HEK293 (cell line): ENCODE measurements at regions not wholly inside any gene's neighbourhood (a gene's known extent, or its start where the extent isn't known, plus 50 kb on each side); places are given as distances from the start of the nearest gene placed in this dataset.
"Not testable (repeated sequence)": the region's sequence is repeated elsewhere in the genome, so short reads cannot be mapped to it uniquely, and the experiment has no call there.

Source experiments
- CTCF ChIA-PET: fragments of 350-600 bp; formaldehyde crosslinking; extraction: SDS; loops from one replicate; lab custom pipeline; 2021; ENCODE audit warnings: antibody characterized with exemption; lab: Yijun Ruan, JAX
- POLR2A ChIA-PET: fragments of 300-600 bp; formaldehyde crosslinking; extraction: SDS; loops from one replicate; lab custom pipeline; 2020; ENCODE audit warnings: antibody characterized with exemption, inconsistent platforms; lab: Yijun Ruan, JAX
- H3K27ac ChIP-seq: fragments of 200-500 bp; sonication (Bioruptor generic); 2 replicates; pipeline ENCODE4 v1.5.1; 2014; ENCODE audit warnings: low read depth, low read length, control low read depth, inconsistent platforms; ENCODE audit errors: extremely low read depth
- H3K36me3 ChIP-seq, 2 experiments: fragments of 200-500 bp in 1 of 2; sonication (Bioruptor generic) in 1 of 2; 1 replicate in 1 of 2; 2 replicates in 1 of 2; pipeline ENCODE4 v1.5.1; 2014 to 2017; ENCODE audit warnings: inconsistent platforms in 2 of 2, low read length in 2 of 2; ENCODE audit not compliant: control insufficient read depth in 2 of 2, insufficient read depth in 1 of 2
- H3K4me1 ChIP-seq: fragments of 200-500 bp; sonication (Bioruptor generic); 2 replicates; pipeline ENCODE4 v1.5.1; 2014; ENCODE audit warnings: mild to moderate bottlenecking, low read length, inconsistent platforms; ENCODE audit not compliant: control insufficient read depth, insufficient read depth
- H3K4me3 ChIP-seq: 2 replicates; pipeline ENCODE4 v1.5.1; 2011; ENCODE audit warnings: low read depth, mild to moderate bottlenecking, control low read depth, low read length, moderate library complexity
- H3K9me3 ChIP-seq: fragments of 200-500 bp; sonication (Bioruptor generic); 2 replicates; pipeline ENCODE4 v1.5.1; 2014; ENCODE audit warnings: low read depth, low read length, inconsistent platforms; ENCODE audit not compliant: control insufficient read depth, insufficient read depth
- INSM2 ChIP-seq: fragments of 450-650 bp; formaldehyde crosslinking; IDR thresholded peaks from 2 replicates; pipeline ENCODE4 v1.5.1; 2016; ENCODE audit warnings: missing biosample characterization, missing genetic modification characterization
- OSR2 ChIP-seq: fragments of 450-650 bp; formaldehyde crosslinking; IDR thresholded peaks from 2 replicates; pipeline ENCODE4 v1.5.1; 2016; ENCODE audit warnings: missing biosample characterization, missing genetic modification characterization
- PATZ1 ChIP-seq: fragments of 450-650 bp; formaldehyde crosslinking; IDR thresholded peaks from 2 replicates; pipeline ENCODE4 v1.5.1; 2016; ENCODE audit warnings: missing biosample characterization, missing genetic modification characterization
- ZFP37 ChIP-seq: fragments of 450-650 bp; formaldehyde crosslinking; IDR thresholded peaks from 2 replicates; pipeline ENCODE4 v1.5.1; 2016; ENCODE audit warnings: missing biosample characterization, missing genetic modification characterization
- ZNF16 ChIP-seq: fragments of 450-650 bp; formaldehyde crosslinking; IDR thresholded peaks from 2 replicates; pipeline ENCODE4 v1.5.1; 2016; ENCODE audit warnings: low read depth, missing biosample characterization, missing genetic modification characterization
- ZNF19 ChIP-seq: fragments of 450-650 bp; formaldehyde crosslinking; IDR thresholded peaks from 2 replicates; pipeline ENCODE4; 2016; ENCODE audit warnings: missing biosample characterization, missing genetic modification characterization, low read depth
- ZNF302 ChIP-seq: fragments of 450-650 bp; formaldehyde crosslinking; IDR thresholded peaks from 2 replicates; pipeline ENCODE4 v1.5.1; 2016; ENCODE audit warnings: missing biosample characterization, missing genetic modification characterization, low read depth
- ZNF449 ChIP-seq: fragments of 450-650 bp; formaldehyde crosslinking; IDR thresholded peaks from 2 replicates; pipeline ENCODE4 v1.5.1; 2017; ENCODE audit warnings: missing biosample characterization, mild to moderate bottlenecking, missing genetic modification characterization, moderate library complexity
- ZNF530 ChIP-seq: fragments of 450-650 bp; formaldehyde crosslinking; IDR thresholded peaks from 2 replicates; pipeline ENCODE4 v1.5.1; 2016; ENCODE audit warnings: low read depth, missing biosample characterization, missing genetic modification characterization
- ZNF544 ChIP-seq: fragments of 450-650 bp; formaldehyde crosslinking; IDR thresholded peaks from 2 replicates; pipeline ENCODE4 v1.5.0; 2017; ENCODE audit warnings: missing biosample characterization, missing genetic modification characterization
- ZNF558 ChIP-seq: fragments of 450-650 bp; formaldehyde crosslinking; IDR thresholded peaks from 2 replicates; pipeline ENCODE4 v1.5.1; 2016; ENCODE audit warnings: missing biosample characterization, missing genetic modification characterization
- ZNF561 ChIP-seq: fragments of 450-650 bp; IDR thresholded peaks from 2 replicates; pipeline ENCODE4 v1.5.1; 2018; ENCODE audit warnings: missing biosample characterization, missing genetic modification characterization, borderline replicate concordance
- ZNF585B ChIP-seq: fragments of 450-650 bp; formaldehyde crosslinking; IDR thresholded peaks from 2 replicates; pipeline ENCODE4 v1.5.1; 2016; ENCODE audit warnings: missing biosample characterization, missing genetic modification characterization
- ZNF645 ChIP-seq: fragments of 450-650 bp; formaldehyde crosslinking; IDR thresholded peaks from 2 replicates; pipeline ENCODE4; 2016; ENCODE audit warnings: missing biosample characterization, missing genetic modification characterization
- ZNF664 ChIP-seq: fragments of 450-650 bp; formaldehyde crosslinking; IDR thresholded peaks from 2 replicates; pipeline ENCODE4 v1.5.1; 2016; ENCODE audit warnings: missing biosample characterization, missing genetic modification characterization
- ZSCAN18 ChIP-seq: fragments of 450-650 bp; formaldehyde crosslinking; IDR thresholded peaks from 2 replicates; pipeline ENCODE4 v1.5.1; 2016; ENCODE audit warnings: missing biosample characterization, missing genetic modification characterization

GRCh38 chrX:27307546-27307945, 155.6 kb downstream of the PPP4R3C start (continued):
- TF ChIP-seq ZNF449 (tag by site-specific recombination): no peak

- H3K9me3 ChIP-seq, H3K36me3 ChIP-seq, POLR2A ChIA-PET, H3K4me3 ChIP-seq, H3K27ac ChIP-seq, H3K4me1 ChIP-seq: not testable (repeated sequence)
- CTCF ChIA-PET: interaction anchor here (0.6 kb wide), 1 partner anchor 105 kb away, joined by 4 read pairs; no protein-coding TSS in a partner anchor
Measured at GRCh38 chrX:27292552-27292951, 170.6 kb downstream of the PPP4R3C start.

- no peak for TF ChIP-seq ZNF16 (tag by site-specific recombination)
- no peak for TF ChIP-seq ZSCAN18
- no peak for TF ChIP-seq ZNF544 (tag by site-specific recombination)
- no peak for TF ChIP-seq PATZ1 (tag by site-specific recombination)
- no peak for TF ChIP-seq ZNF302 (tag by site-specific recombination)
- no peak for TF ChIP-seq ZNF585B (tag by site-specific recombination)
- TF ChIP-seq OSR2: no peak
- no peak for TF ChIP-seq ZNF530
- no peak for TF ChIP-seq ZNF19
- TF ChIP-seq ZNF561: no peak
- TF ChIP-seq ZNF558 (tag by site-specific recombination): no peak
- TF ChIP-seq ZNF664 (tag by site-specific recombination): no peak
- no peak for TF ChIP-seq ZNF645 (tag by site-specific recombination)
- TF ChIP-seq ZFP37 (tag by site-specific recombination): no peak
- TF ChIP-seq INSM2 (tag by site-specific recombination): no peak
- TF ChIP-seq, all 188 proteins: peak for 0
Measured at GRCh38 chrX:27276751-27277150, 186.4 kb downstream of the PPP4R3C start.

More at GRCh38 chrX:27276751-27277150, 186.4 kb downstream of the PPP4R3C start:
- no peak overlapping the region for H3K27ac ChIP-seq
- H3K36me3 ChIP-seq: no peaks in the 10 kb centered on the region; a peak in 1 of 3 replicates
- POLR2A ChIA-PET: no interaction called here
- no peak overlapping the region for H3K4me3 ChIP-seq
- H3K4me1 ChIP-seq: no peaks in the 10 kb centered on the region
- H3K9me3 ChIP-seq: no peaks in the 10 kb centered on the region
- CTCF ChIA-PET: no interaction called here
